Sigmoid colon (tissue), 6 donors: ENCODE measurements at regions not wholly inside any gene's neighbourhood (a gene's known extent, or its start where the extent isn't known, plus 50 kb on each side); places are given as distances from the start of the nearest gene placed in this dataset.

ENCODE experiments used
- DNase-seq: peaks from one replicate; pipeline ENCODE4 v3.0.0-alpha.2; 2019
- H3K27ac ChIP-seq, 4 donors: fragments of 200-600 bp; sonication (generic); one replicate each; pipeline ENCODE4 v1.5.1; 2016 to 2019; ENCODE audit warnings: mild to moderate bottlenecking in 1 of 4
- H3K27me3 ChIP-seq, 3 donors: fragments of 200-600 bp; sonication (generic); one replicate each; pipeline ENCODE4 v1.5.1; 2019; ENCODE audit warnings: mild to moderate bottlenecking in 1 of 3
- H3K36me3 ChIP-seq, 4 donors: fragments of 200-600 bp; sonication (generic); one replicate each; pipeline ENCODE4 v1.5.1; 2016 to 2019
- H3K4me1 ChIP-seq, 4 donors: fragments of 200-600 bp; sonication (generic); one replicate each; pipeline ENCODE4 v1.5.1; 2017 to 2019
- H3K4me3 ChIP-seq, 4 donors: fragments of 200-600 bp; sonication (generic); one replicate each; pipeline ENCODE4 v1.5.1; 2017 to 2019; ENCODE audit warnings: mild to moderate bottlenecking in 2 of 4, moderate library complexity in 1 of 4
- H3K9me3 ChIP-seq, 4 donors: fragments of 200-600 bp in 3 of 4; sonication (generic) in 3 of 4; one replicate each; pipeline versions ENCODE4 v1.5.1 to v1.6.1; 2013 to 2019
- CTCF ChIP-seq, 4 experiments: fragments of 450-650 bp in 3 of 4; fragments of 200-600 bp in 1 of 4; IDR thresholded peaks; one replicate each; pipeline ENCODE4 v1.5.1; 2016 to 2019; ENCODE audit warnings: antibody characterized with exemption in 4 of 4, mild to moderate bottlenecking in 3 of 4, moderate library complexity in 2 of 4
- EP300 ChIP-seq, 4 donors: sonication (generic); formaldehyde crosslinking; IDR thresholded peaks; one replicate each; pipeline ENCODE4 v1.6.1; 2017; ENCODE audit warnings: antibody characterized with exemption in 4 of 4
- POLR2A ChIP-seq, 2 donors: fragments of 450-650 bp; IDR thresholded peaks; one replicate each; pipeline ENCODE4 v1.6.1; 2016; ENCODE audit warnings: antibody characterized with exemption in 2 of 2, mild to moderate bottlenecking in 2 of 2, moderate library complexity in 2 of 2
- POLR2AphosphoS5 ChIP-seq, 4 donors: sonication (generic); formaldehyde crosslinking; IDR thresholded peaks; one replicate each; pipeline ENCODE4 v1.6.1; 2017; ENCODE audit warnings: antibody characterized with exemption in 4 of 4
- WGBS, 2 donors: extraction: QIAGEN DNeasy Blood & Tissue Kit; methylation state at CpG; one replicate each; pipeline ENCODE4 v1.1.7; 2013; 5-methylcytosine and 5-hydroxymethylcytosine counted together
- intact Hi-C: fragments of 100-400 bp; cut with DNase I; formaldehyde crosslinking; loops from one replicate; pipeline ENCODE4 v1.15.1; 2023
- donor health status: healthy with polysubstance abuse.
- donor health status: healthy.

GRCh38 chr1:213387380-213388015 is 336.5 kb downstream of the RPS6KC1 start:
- Histone ChIP-seq H3K36me3 (no peaks in the 10 kb centered on the region), H3K27ac (no peak overlapping the region), H3K27me3 (no peaks in the 10 kb centered on the region), H3K4me1 (no peaks in the 10 kb centered on the region), H3K4me3 (no peak overlapping the region), H3K9me3 (peaks cover 0 to 4% (median 0%) of the 10 kb centered on the region in 4 donors)
- no peak for TF ChIP-seq POLR2AphosphoS5 (IDR thresholded peaks at IDR 0.05)
- TF ChIP-seq EP300 (IDR thresholded peaks at IDR 0.05): no peak
- intact Hi-C loops: no loop called here
- no peak for DNase-seq
- WGBS, 2 donors: 52 to 78% methylated on average over 1 of the region's 1 CpG

- Histone ChIP-seq H3K4me1 (no peaks in the 10 kb centered on the region), H3K9me3 (peaks cover 0 to 4% (median 0%) of the 10 kb centered on the region in 4 donors), H3K27ac (no peak overlapping the region), H3K36me3 (no peaks in the 10 kb centered on the region), H3K27me3 (no peaks in the 10 kb centered on the region), H3K4me3 (no peak overlapping the region)
- intact Hi-C loops: no loop called here
- TF ChIP-seq POLR2A (IDR thresholded peaks at IDR 0.05) (no peak), POLR2AphosphoS5 (IDR thresholded peaks at IDR 0.05) (no peak), EP300 (IDR thresholded peaks at IDR 0.05) (no peak), CTCF (IDR thresholded peaks at IDR 0.05) (no peak)
- no peak for DNase-seq
- 87 to 92% methylated on average over 7 of the region's 7 CpGs for WGBS, 2 donors
These were observed 337.2 kb downstream of the RPS6KC1 start for GRCh38 chr1:213388199-213388598.

GRCh38 chr1:213389061-213389581 is 338.1 kb downstream of the RPS6KC1 start:
- Histone ChIP-seq H3K4me3 (no peak overlapping the region), H3K9me3 (no peaks in the 10 kb centered on the region), H3K27ac (no peak overlapping the region), H3K4me1 (no peaks in the 10 kb centered on the region), H3K36me3 (no peaks in the 10 kb centered on the region), H3K27me3 (no peaks in the 10 kb centered on the region)
- no peak for DNase-seq
- intact Hi-C loops: no loop called here
- 94 to 95% methylated on average over 20 of the region's 20 CpGs for WGBS, 2 donors
- TF ChIP-seq POLR2A (IDR thresholded peaks at IDR 0.05) (no peak), CTCF (IDR thresholded peaks at IDR 0.05) (no peak), POLR2AphosphoS5 (IDR thresholded peaks at IDR 0.05) (no peak), EP300 (IDR thresholded peaks at IDR 0.05) (no peak)

- intact Hi-C loops: no loop called here
- DNase-seq: no peak
- Histone ChIP-seq H3K4me1 (no peaks in the 10 kb centered on the region), H3K27me3 (no peaks in the 10 kb centered on the region), H3K4me3 (no peak overlapping the region), H3K9me3 (no peaks in the 10 kb centered on the region), H3K36me3 (no peaks in the 10 kb centered on the region), H3K27ac (no peak overlapping the region)
- TF ChIP-seq CTCF (IDR thresholded peaks at IDR 0.05): no peak
- TF ChIP-seq POLR2AphosphoS5 (IDR thresholded peaks at IDR 0.05): no peak
- no peak for TF ChIP-seq EP300 (IDR thresholded peaks at IDR 0.05)
- no peak for TF ChIP-seq POLR2A (IDR thresholded peaks at IDR 0.05)
These were observed 340.4 kb downstream of the RPS6KC1 start for GRCh38 chr1:213391445-213391844.

GRCh38 chr1:213393860-213394259 is 342.8 kb downstream of the RPS6KC1 start:
- TF ChIP-seq POLR2A (IDR thresholded peaks at IDR 0.05) (no peak), CTCF (IDR thresholded peaks at IDR 0.05) (no peak), POLR2AphosphoS5 (IDR thresholded peaks at IDR 0.05) (no peak), EP300 (IDR thresholded peaks at IDR 0.05) (no peak)
- H3K36me3 ChIP-seq: no peaks in the 10 kb centered on the region
- intact Hi-C loops: no loop called here
- DNase-seq: no peak
- no peaks in the 10 kb centered on the region for H3K9me3 ChIP-seq
- H3K4me3 ChIP-seq: no peak overlapping the region
- no peak overlapping the region for H3K27ac ChIP-seq
- H3K27me3 ChIP-seq: no peaks in the 10 kb centered on the region
- no peaks in the 10 kb centered on the region for H3K4me1 ChIP-seq
- WGBS, 2 donors: 69 to 82% methylated on average over 7 of the region's 7 CpGs
